Calu3 (cell line): ENCODE measurements at regions not wholly inside any gene's neighbourhood (a gene's known extent, or its start where the extent isn't known, plus 50 kb on each side); places are given as distances from the start of the nearest gene placed in this dataset.

Experiments used
- BruUV-seq: library from RNA; stranded (reverse); fragments of 400-500 nt; replicated peaks from 2 replicates; lab custom pipeline; 2021; lab: Mats Ljungman, UMichigan
- CTCF ChIA-PET: fragments of 300-600 bp; sonication (Branson Sonifier 250); formaldehyde crosslinking; loops from one replicate; lab custom pipeline; 2022; ENCODE audit warnings: antibody characterized with exemption; lab: Charles Lee
- DNase-seq: peaks from one replicate; pipeline ENCODE4 v3.0.0; 2022
- H3K27ac Mint-ChIP-seq: one replicate; pipeline ENCODE4 v1.8.0; 2022; ENCODE audit warnings: mixed read lengths; ENCODE audit not compliant: unreplicated experiment
- H3K27me3 Mint-ChIP-seq: one replicate; pipeline ENCODE4 v1.8.0; 2022; ENCODE audit warnings: mixed read lengths; ENCODE audit not compliant: unreplicated experiment
- H3K36me3 Mint-ChIP-seq: one replicate; pipeline ENCODE4 v1.8.0; 2022; ENCODE audit warnings: mild to moderate bottlenecking, moderate library complexity, mixed read lengths; ENCODE audit not compliant: insufficient read depth, unreplicated experiment
- H3K4me1 Mint-ChIP-seq: one replicate; pipeline ENCODE4 v1.8.0; 2022; ENCODE audit warnings: mild to moderate bottlenecking, low read depth, mixed read lengths; ENCODE audit not compliant: unreplicated experiment
- H3K4me3 Mint-ChIP-seq: one replicate; pipeline ENCODE4 v1.8.0; 2022; ENCODE audit warnings: mild to moderate bottlenecking, low read depth, moderate library complexity, mixed read lengths; ENCODE audit not compliant: unreplicated experiment
- H3K9me3 Mint-ChIP-seq: one replicate; pipeline ENCODE4 v1.8.0; 2022; ENCODE audit warnings: low read depth, mixed read lengths; ENCODE audit not compliant: unreplicated experiment
- CTCF ChIP-seq: fragments of 200-600 bp; IDR thresholded peaks from one replicate; pipeline ENCODE4 v1.8.0; 2022; ENCODE audit warnings: antibody characterized with exemption; ENCODE audit not compliant: unreplicated experiment
- intact Hi-C: fragments of 100-400 bp; cut with micrococcal nuclease; formaldehyde crosslinking; loops from one replicate; pipeline ENCODE4 v1.10.0; 2022; ENCODE audit not compliant: unreplicated experiment

- no TSS peak for BruUV-seq
- Mint-ChIP-seq H3K27ac (no peak overlapping the region), H3K36me3 (no peaks in the 10 kb centered on the region), H3K27me3 (no peaks in the 10 kb centered on the region), H3K4me1 (peaks cover 22% of the 10 kb centered on the region), H3K9me3 (no peaks in the 10 kb centered on the region), H3K4me3 (no peak overlapping the region)
- no peak for TF ChIP-seq CTCF
- intact Hi-C loops = loop anchor here (5.0 kb wide), 1 partner anchor 197 kb away; no protein-coding TSS in a partner anchor
- CTCF ChIA-PET = interaction anchor here (0.7 kb wide), 1 partner anchor 1387 kb away, joined by 3 read pairs; no protein-coding TSS in a partner anchor
- no peak for DNase-seq
Observed at GRCh38 chr2:41169744-41170143, 717.9 kb upstream of the SLC8A1 start.

- Mint-ChIP-seq H3K4me3 (no peak overlapping the region), H3K27ac (no peak overlapping the region), H3K36me3 (no peaks in the 10 kb centered on the region), H3K9me3 (no peaks in the 10 kb centered on the region), H3K4me1 (peaks cover 22% of the 10 kb centered on the region), H3K27me3 (no peaks in the 10 kb centered on the region)
- TF ChIP-seq CTCF = no peak
- no TSS peak for BruUV-seq
- CTCF ChIA-PET = no interaction called here
- intact Hi-C loops = no loop called here
- DNase-seq = no peak
Observed at GRCh38 chr2:41170589-41170988, 718.7 kb upstream of the SLC8A1 start.

GRCh38 chr2:41180387-41180786 lies 728.5 kb upstream of the SLC8A1 start:
- no peak for DNase-seq
- Mint-ChIP-seq H3K27ac (no peak overlapping the region), H3K27me3 (no peaks in the 10 kb centered on the region), H3K4me1 (no peaks in the 10 kb centered on the region), H3K9me3 (no peaks in the 10 kb centered on the region), H3K36me3 (no peaks in the 10 kb centered on the region), H3K4me3 (no peak overlapping the region)
- no TSS peak for BruUV-seq
- CTCF ChIA-PET = no interaction called here
- TF ChIP-seq CTCF = no peak
- intact Hi-C loops = no loop called here

GRCh38 chr2:41182961-41183360 lies 731.1 kb upstream of the SLC8A1 start:
- Mint-ChIP-seq H3K27me3 (no peaks in the 10 kb centered on the region), H3K4me1 (no peaks in the 10 kb centered on the region), H3K9me3 (no peaks in the 10 kb centered on the region), H3K4me3 (no peak overlapping the region), H3K36me3 (no peaks in the 10 kb centered on the region), H3K27ac (no peak overlapping the region)
- no peak for DNase-seq
- intact Hi-C loops = no loop called here
- BruUV-seq = no TSS peak
- CTCF ChIA-PET = interaction anchor here (0.7 kb wide), 1 partner anchor 11 kb away, joined by 3 read pairs; no protein-coding TSS in a partner anchor
- no peak for TF ChIP-seq CTCF
